ENCODE measurements at regions not wholly inside any gene's neighbourhood (a gene's known extent, or its start where the extent isn't known, plus 50 kb on each side); places are given as distances from the start of the nearest gene placed in this dataset.

- ChIA-PET POLR2A (no interaction called here), CTCF (no interaction called here)
- Histone ChIP-seq H3K4me1 (ENCODE audit: control insufficient read depth, insufficient read depth, low read length) (no peaks in the 10 kb centered on the region), H3K36me3 (ENCODE audit: control insufficient read depth in 2 of 2, insufficient read depth in 1 of 2, low read length in 2 of 2) (no peaks in the 10 kb centered on the region), H3K4me3 (ENCODE audit: low read depth, low read length) (no peak overlapping the region), H3K27ac (ENCODE audit: extremely low read depth, low read depth, low read length) (no peak overlapping the region), H3K9me3 (ENCODE audit: control insufficient read depth, insufficient read depth, low read depth, low read length) (no peaks in the 10 kb centered on the region)
- TF ChIP-seq HIC1 (tag by site-specific recombination; IDR thresholded peaks at IDR 0.05) = no peak
- no peak for TF ChIP-seq ZNF266 (tag by site-specific recombination; IDR thresholded peaks at IDR 0.05; ENCODE audit: low read depth)
- TF ChIP-seq HOXC10 (CRISPR knock-in tag; IDR thresholded peaks at IDR 0.05) = no peak
- no peak for TF ChIP-seq ZNF449 (tag by site-specific recombination; IDR thresholded peaks at IDR 0.05)
- TF ChIP-seq ZNF121 (tag by site-specific recombination; IDR thresholded peaks at IDR 0.05) = no peak
- TF ChIP-seq ZNF433 (tag by site-specific recombination; IDR thresholded peaks at IDR 0.05; ENCODE audit: low read depth) = no peak
- no peak for TF ChIP-seq ZNF623 (tag by site-specific recombination; IDR thresholded peaks at IDR 0.05)
- no peak for TF ChIP-seq MZF1 (tag by site-specific recombination; IDR thresholded peaks at IDR 0.05; ENCODE audit: borderline replicate concordance)
- TF ChIP-seq ZNF548 (tag by site-specific recombination; IDR thresholded peaks at IDR 0.05) = no peak
- no peak for TF ChIP-seq ZNF394 (tag by site-specific recombination; IDR thresholded peaks at IDR 0.05; ENCODE audit: borderline replicate concordance)
- no peak for TF ChIP-seq ZNF626 (tag by site-specific recombination; IDR thresholded peaks at IDR 0.05)
- no peak for TF ChIP-seq ZNF580 (tag by site-specific recombination; IDR thresholded peaks at IDR 0.05)
- TF ChIP-seq ZBTB8A (tag by site-specific recombination; IDR thresholded peaks at IDR 0.05) = no peak
- TF ChIP-seq ZNF416 (tag by site-specific recombination; IDR thresholded peaks at IDR 0.05) = no peak
- no peak for TF ChIP-seq YY2 (tag by site-specific recombination; IDR thresholded peaks at IDR 0.05)
These were observed 143.9 kb downstream of the SLITRK1 start for GRCh38 chr13:83738407-83738806.

- ChIA-PET POLR2A (no interaction called here), CTCF (no interaction called here)
- H3K27ac ChIP-seq (ENCODE audit: extremely low read depth, low read depth, low read length) = no peak overlapping the region
- no peak overlapping the region for H3K4me3 ChIP-seq (ENCODE audit: low read depth, low read length)
- no peaks in the 10 kb centered on the region for H3K9me3 ChIP-seq (ENCODE audit: control insufficient read depth, insufficient read depth, low read depth, low read length)
- TF ChIP-seq ZNF423 (tag by site-specific recombination; IDR thresholded peaks at IDR 0.05) (no peak), ZBTB48 (tag by site-specific recombination; IDR thresholded peaks at IDR 0.05) (no peak)
- no peaks in the 10 kb centered on the region for H3K4me1 ChIP-seq (ENCODE audit: control insufficient read depth, insufficient read depth, low read length)
- H3K36me3 ChIP-seq (ENCODE audit: control insufficient read depth in 2 of 2, insufficient read depth in 1 of 2, low read length in 2 of 2) = no peaks in the 10 kb centered on the region
These were observed 149.0 kb downstream of the SLITRK1 start for GRCh38 chr13:83733293-83733692.

- ChIA-PET POLR2A (no interaction called here), CTCF (no interaction called here)
- TF ChIP-seq ZNF239 (tag by site-specific recombination; IDR thresholded peaks at IDR 0.05) (no peak), ZNF404 (tag by site-specific recombination; IDR thresholded peaks at IDR 0.05) (no peak), ZNF776 (tag by site-specific recombination; IDR thresholded peaks at IDR 0.05; ENCODE audit: borderline replicate concordance) (no peak), ZNF221 (tag by site-specific recombination; IDR thresholded peaks at IDR 0.05; ENCODE audit: borderline replicate concordance) (no peak)
- no peak overlapping the region for H3K4me3 ChIP-seq (ENCODE audit: low read depth, low read length)
- H3K27ac ChIP-seq (ENCODE audit: extremely low read depth, low read depth, low read length) = no peak overlapping the region
- no peaks in the 10 kb centered on the region for H3K4me1 ChIP-seq (ENCODE audit: control insufficient read depth, insufficient read depth, low read length)
- H3K9me3 ChIP-seq (ENCODE audit: control insufficient read depth, insufficient read depth, low read depth, low read length) = no peaks in the 10 kb centered on the region
- no peaks in the 10 kb centered on the region for H3K36me3 ChIP-seq (ENCODE audit: control insufficient read depth in 2 of 2, insufficient read depth in 1 of 2, low read length in 2 of 2)
These were observed 149.5 kb downstream of the SLITRK1 start for GRCh38 chr13:83732755-83733154.
